ENCODE measurements at regions not wholly inside any gene's neighbourhood (a gene's known extent, or its start where the extent isn't known, plus 50 kb on each side); places are given as distances from the start of the nearest gene placed in this dataset.
"Not testable (repeated sequence)": the region's sequence is repeated elsewhere in the genome, so short reads cannot be mapped to it uniquely, and the experiment has no call there.

DNA sequence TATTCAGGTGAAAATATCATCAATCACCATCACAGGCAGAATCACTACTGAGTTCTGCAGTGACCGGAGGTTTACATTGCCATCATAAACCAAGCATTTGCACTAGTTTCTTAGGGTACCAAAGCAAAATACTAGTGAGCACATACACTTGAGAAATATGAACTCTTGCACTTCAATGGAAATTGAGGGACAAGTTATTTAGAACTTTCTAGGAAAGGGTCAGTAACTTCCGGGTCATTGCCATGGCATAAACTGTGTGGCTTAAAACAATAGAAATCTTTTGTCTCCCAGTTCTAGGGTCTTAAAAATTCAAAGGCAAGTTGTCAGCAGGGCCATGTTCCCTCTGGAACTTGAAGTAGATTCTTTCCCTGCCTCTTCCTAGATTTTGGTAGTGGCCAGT, 197.5 kb downstream of the ZC3H11B start:
- Histone ChIP-seq H3K4me1 (peaks cover 0 to 10% (median 0%) of the 10 kb centered on the region in 4 donors), H3K27ac (no peak overlapping the region), H3K36me3 (no peaks in the 10 kb centered on the region), H3K9me3 (no peaks in the 10 kb centered on the region), H3K27me3 (no peaks in the 10 kb centered on the region), H3K4me3 (no peak overlapping the region)
- no peak for DNase-seq
- intact Hi-C loops (cut with DNase I), result loop anchor here (5.0 kb wide), 1 partner anchor 1083 kb away; no protein-coding TSS in a partner anchor
- 90 to 92% methylated on average over 2 of the region's 2 CpGs for WGBS, 2 donors
- no peak for TF ChIP-seq POLR2A (IDR thresholded peaks at IDR 0.05)
- no peak for TF ChIP-seq EP300 (IDR thresholded peaks at IDR 0.05)
- no peak for TF ChIP-seq POLR2AphosphoS5 (IDR thresholded peaks at IDR 0.05)
- TF ChIP-seq, protein P1, sequence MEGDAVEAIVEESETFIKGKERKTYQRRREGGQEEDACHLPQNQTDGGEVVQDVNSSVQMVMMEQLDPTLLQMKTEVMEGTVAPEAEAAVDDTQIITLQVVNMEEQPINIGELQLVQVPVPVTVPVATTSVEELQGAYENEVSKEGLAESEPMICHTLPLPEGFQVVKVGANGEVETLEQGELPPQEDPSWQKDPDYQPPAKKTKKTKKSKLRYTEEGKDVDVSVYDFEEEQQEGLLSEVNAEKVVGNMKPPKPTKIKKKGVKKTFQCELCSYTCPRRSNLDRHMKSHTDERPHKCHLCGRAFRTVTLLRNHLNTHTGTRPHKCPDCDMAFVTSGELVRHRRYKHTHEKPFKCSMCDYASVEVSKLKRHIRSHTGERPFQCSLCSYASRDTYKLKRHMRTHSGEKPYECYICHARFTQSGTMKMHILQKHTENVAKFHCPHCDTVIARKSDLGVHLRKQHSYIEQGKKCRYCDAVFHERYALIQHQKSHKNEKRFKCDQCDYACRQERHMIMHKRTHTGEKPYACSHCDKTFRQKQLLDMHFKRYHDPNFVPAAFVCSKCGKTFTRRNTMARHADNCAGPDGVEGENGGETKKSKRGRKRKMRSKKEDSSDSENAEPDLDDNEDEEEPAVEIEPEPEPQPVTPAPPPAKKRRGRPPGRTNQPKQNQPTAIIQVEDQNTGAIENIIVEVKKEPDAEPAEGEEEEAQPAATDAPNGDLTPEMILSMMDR (IDR thresholded peaks at IDR 0.05), result no peak

DNA sequence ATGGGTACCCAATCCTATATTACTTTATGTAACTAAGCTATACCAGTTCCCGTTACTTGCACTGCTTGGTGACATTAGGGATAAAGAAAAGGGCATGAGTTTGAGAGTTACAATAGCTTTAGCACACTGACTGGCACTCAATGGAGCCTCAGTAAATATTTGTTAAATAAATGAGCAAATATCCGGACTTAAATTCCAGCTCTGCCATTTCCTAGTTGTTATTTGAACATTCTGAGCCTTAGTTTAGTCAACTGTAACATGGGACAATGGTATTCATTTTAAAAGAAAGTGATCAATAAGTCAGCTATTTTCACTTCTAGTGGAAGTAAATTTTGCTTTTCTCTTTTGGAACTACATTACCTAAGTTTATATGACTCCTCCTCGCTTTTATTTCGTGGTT, 198.7 kb downstream of the ZC3H11B start:
- H3K36me3 ChIP-seq, result no peaks in the 10 kb centered on the region
- no peaks in the 10 kb centered on the region for H3K27me3 ChIP-seq
- H3K9me3 ChIP-seq, result no peaks in the 10 kb centered on the region
- WGBS, 2 donors, result 57 to 68% methylated on average over 4 of the region's 4 CpGs
- H3K27ac ChIP-seq, result no peak overlapping the region
- H3K4me3 ChIP-seq, result no peak overlapping the region
- peaks cover 0 to 10% (median 0%) of the 10 kb centered on the region in 4 donors for H3K4me1 ChIP-seq
- no peak for TF ChIP-seq POLR2AphosphoS5 (IDR thresholded peaks at IDR 0.05)
- TF ChIP-seq, protein P1 (IDR thresholded peaks at IDR 0.05), result no peak
- no peak for TF ChIP-seq POLR2A (IDR thresholded peaks at IDR 0.05)
- no peak for TF ChIP-seq EP300 (IDR thresholded peaks at IDR 0.05)
- intact Hi-C loops (cut with DNase I), result no loop called here
- DNase-seq, result no peak

DNA sequence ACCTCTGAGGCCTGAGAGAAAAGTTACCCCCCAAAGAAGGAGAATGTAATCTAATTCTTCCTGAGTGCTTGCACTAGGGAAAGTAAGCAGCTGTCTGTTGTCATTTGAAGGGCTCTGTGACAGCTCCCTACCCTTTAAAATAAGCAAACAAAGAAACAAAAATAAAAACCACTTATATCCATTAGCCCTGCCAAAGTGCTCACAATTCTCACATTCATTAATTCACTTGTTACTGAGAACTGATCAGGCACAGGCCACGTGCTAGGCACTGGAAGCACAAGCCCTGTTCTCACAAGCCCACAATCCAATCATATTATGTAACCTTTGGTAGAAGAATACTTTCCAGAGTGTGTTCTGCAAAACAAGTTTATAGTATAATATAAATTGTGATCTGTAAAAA, 199.4 kb downstream of the ZC3H11B start:
- 49 to 58% methylated on average over 1 of the region's 1 CpG for WGBS, 2 donors
- Histone ChIP-seq H3K4me3 (no peak overlapping the region), H3K9me3 (no peaks in the 10 kb centered on the region), H3K27me3 (no peaks in the 10 kb centered on the region), H3K36me3 (no peaks in the 10 kb centered on the region), H3K27ac (no peak overlapping the region), H3K4me1 (peaks cover 0 to 10% (median 0%) of the 10 kb centered on the region in 4 donors)
- intact Hi-C loops (cut with DNase I), result no loop called here
- TF ChIP-seq EP300 (IDR thresholded peaks at IDR 0.05) (no peak), POLR2A (IDR thresholded peaks at IDR 0.05) (no peak), POLR2AphosphoS5 (IDR thresholded peaks at IDR 0.05) (no peak)
- TF ChIP-seq, protein P1 (IDR thresholded peaks at IDR 0.05), result no peak
- DNase-seq, result no peak

DNA sequence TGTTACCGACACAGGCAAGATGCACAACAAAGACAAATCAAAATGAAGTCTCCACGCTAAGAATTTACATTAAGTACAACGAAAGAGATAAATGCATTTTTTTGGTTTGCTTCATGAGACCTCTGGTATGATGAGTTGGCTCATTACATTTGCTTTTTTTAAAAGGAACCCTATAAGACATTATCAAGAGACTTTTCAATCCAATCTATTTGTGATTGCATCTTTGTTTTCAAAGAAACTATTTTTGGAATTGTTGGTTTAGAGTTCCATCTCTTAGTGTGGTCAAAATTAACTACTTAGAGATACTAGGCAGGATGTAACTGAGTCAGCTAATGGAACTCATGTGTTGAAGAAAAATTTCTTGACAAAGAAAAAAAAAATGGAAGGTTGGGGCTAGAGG, 200.1 kb downstream of the ZC3H11B start:
- no peak overlapping the region for H3K27ac ChIP-seq
- H3K36me3 ChIP-seq, result no peaks in the 10 kb centered on the region
- 86 to 92% methylated on average over 3 of the region's 3 CpGs for WGBS, 2 donors
- no peak overlapping the region for H3K4me3 ChIP-seq
- H3K4me1 ChIP-seq, result peaks cover 0 to 10% (median 0%) of the 10 kb centered on the region in 4 donors
- TF ChIP-seq, protein P1 (IDR thresholded peaks at IDR 0.05), result no peak
- TF ChIP-seq POLR2A (IDR thresholded peaks at IDR 0.05) (no peak), EP300 (IDR thresholded peaks at IDR 0.05) (no peak), POLR2AphosphoS5 (IDR thresholded peaks at IDR 0.05) (no peak)
- no peak for DNase-seq
- H3K27me3 ChIP-seq, result no peaks in the 10 kb centered on the region
- H3K9me3 ChIP-seq, result no peaks in the 10 kb centered on the region
- intact Hi-C loops (cut with DNase I), result no loop called here

DNA sequence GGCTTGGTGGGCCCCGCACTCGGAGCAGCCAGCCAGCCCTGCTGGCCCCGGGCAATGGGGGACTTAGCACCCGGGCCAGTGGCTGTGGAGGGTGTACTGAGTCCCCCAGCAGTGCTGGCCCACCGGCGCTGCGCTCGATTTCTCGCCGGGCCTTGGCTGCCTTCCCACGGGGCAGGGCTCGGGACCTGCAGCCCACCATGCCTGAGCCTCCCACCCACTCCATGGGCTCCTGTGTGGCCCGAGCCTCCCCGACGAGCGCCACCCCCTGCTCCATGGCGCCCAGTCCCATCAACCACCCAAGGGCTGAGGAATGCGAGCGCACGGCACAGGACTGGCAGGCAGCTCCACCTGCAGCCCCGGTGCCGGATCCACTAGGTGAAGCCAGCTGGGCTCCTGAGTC, 202.2 kb downstream of the ZC3H11B start:
- H3K36me3 ChIP-seq; H3K9me3 ChIP-seq; H3K27me3 ChIP-seq; intact Hi-C loops (cut with DNase I); DNase-seq; H3K27ac ChIP-seq; H3K4me3 ChIP-seq: not testable (repeated sequence)
- WGBS, 2 donors, result 94 to 95% methylated on average over 17 to 20 of the region's 22 CpGs
- peaks cover 0 to 10% (median 0%) of the 10 kb centered on the region in 4 donors for H3K4me1 ChIP-seq

Measured in sigmoid colon (tissue), 6 donors.